HG03175 (cell line): ENCODE measurements at regions not wholly inside any gene's neighbourhood (a gene's known extent, or its start where the extent isn't known, plus 50 kb on each side); places are given as distances from the start of the nearest gene placed in this dataset.
"Not testable (repeated sequence)": the region's sequence is repeated elsewhere in the genome, so short reads cannot be mapped to it uniquely, and the experiment has no call there.

Source experiments
- ATAC-seq: cut with Tn5 transposase; IDR thresholded peaks from one replicate; pipeline ENCODE4 v1.9.1; 2021; ENCODE audit warnings: mild to moderate bottlenecking, moderate library complexity; ENCODE audit not compliant: unreplicated experiment

- ATAC-seq, result not testable (repeated sequence)
Observed at GRCh38 chr4:126201251-126202138, 886.7 kb downstream of the FAT4 start.

- ATAC-seq, result no peak
Observed at GRCh38 chr4:126202226-126202625, 887.5 kb downstream of the FAT4 start.

GRCh38 chr4:126207910-126208309 lies 893.2 kb downstream of the FAT4 start:
- no peak for ATAC-seq

GRCh38 chr4:126209147-126209546 lies 894.4 kb downstream of the FAT4 start:
- ATAC-seq, result no peak

- ATAC-seq, result no peak
Observed at GRCh38 chr4:126213996-126214395, 899.2 kb downstream of the FAT4 start.

- ATAC-seq, result no peak
Observed at GRCh38 chr4:126215759-126216158, 901.0 kb downstream of the FAT4 start.

- no peak for ATAC-seq
Observed at GRCh38 chr4:126216611-126217010, 901.9 kb downstream of the FAT4 start.

- ATAC-seq, result no peak
Observed at GRCh38 chr4:126221282-126221681, 906.5 kb downstream of the FAT4 start.

- ATAC-seq, result no peak
Observed at GRCh38 chr4:126221717-126222340, 907.1 kb downstream of the FAT4 start.

- no peak for ATAC-seq
Observed at GRCh38 chr4:126223784-126224407, 909.1 kb downstream of the FAT4 start.

GRCh38 chr4:126227428-126227827 lies 912.7 kb downstream of the FAT4 start:
- no peak for ATAC-seq

GRCh38 chr4:126230269-126230668 lies 915.5 kb downstream of the FAT4 start:
- ATAC-seq, result no peak

GRCh38 chr4:126233483-126233882 lies 918.7 kb downstream of the FAT4 start:
- ATAC-seq, result no peak

- no peak for ATAC-seq
Observed at GRCh38 chr4:126238013-126238412, 923.3 kb downstream of the FAT4 start.

- ATAC-seq, result no peak
Observed at GRCh38 chr4:126241634-126242033, 926.9 kb downstream of the FAT4 start.

GRCh38 chr4:126242679-126243390 lies 928.1 kb downstream of the FAT4 start:
- ATAC-seq, result no peak

- ATAC-seq, result no peak
Observed at GRCh38 chr4:126247409-126247808, 932.7 kb downstream of the FAT4 start.

GRCh38 chr4:126250006-126250405 lies 935.3 kb downstream of the FAT4 start:
- ATAC-seq, result no peak

GRCh38 chr4:126251169-126251568 lies 936.4 kb downstream of the FAT4 start:
- ATAC-seq, result no peak

- ATAC-seq, result no peak
Observed at GRCh38 chr4:126262665-126263064, 947.9 kb downstream of the FAT4 start.

- ATAC-seq, result no peak
Observed at GRCh38 chr4:126264839-126265238, 950.1 kb downstream of the FAT4 start.
